ENCODE measurements at regions not wholly inside any gene's neighbourhood (a gene's known extent, or its start where the extent isn't known, plus 50 kb on each side); places are given as distances from the start of the nearest gene placed in this dataset.

DNA sequence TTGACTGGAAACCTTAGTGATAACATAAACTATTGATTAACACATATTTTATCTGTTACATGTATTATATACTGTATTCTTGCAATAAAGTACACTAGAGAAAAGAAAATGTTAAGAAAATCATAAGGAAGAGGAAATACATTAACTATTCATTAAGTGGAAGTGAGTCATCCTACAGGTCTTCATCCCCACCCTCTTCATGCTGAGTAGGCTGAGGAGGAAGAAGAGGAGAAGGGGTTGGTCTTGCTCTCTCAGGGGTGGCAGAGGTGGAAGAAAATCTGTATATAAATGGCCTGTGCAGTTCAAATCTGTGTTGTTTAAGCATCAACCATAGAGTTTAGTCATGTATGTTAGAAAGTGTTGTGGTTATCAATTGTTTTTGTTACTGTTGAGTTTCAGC lies 66.1 kb upstream of the CHODL start:
- TF ChIP-seq NFRKB (IDR thresholded peaks at IDR 0.05) (no peak), SP1 (IDR thresholded peaks at IDR 0.05) (no peak), FOXA1 (IDR thresholded peaks at IDR 0.05) (no peak)
